ENCODE measurements at regions not wholly inside any gene's neighbourhood (a gene's known extent, or its start where the extent isn't known, plus 50 kb on each side); places are given as distances from the start of the nearest gene placed in this dataset.

DNA sequence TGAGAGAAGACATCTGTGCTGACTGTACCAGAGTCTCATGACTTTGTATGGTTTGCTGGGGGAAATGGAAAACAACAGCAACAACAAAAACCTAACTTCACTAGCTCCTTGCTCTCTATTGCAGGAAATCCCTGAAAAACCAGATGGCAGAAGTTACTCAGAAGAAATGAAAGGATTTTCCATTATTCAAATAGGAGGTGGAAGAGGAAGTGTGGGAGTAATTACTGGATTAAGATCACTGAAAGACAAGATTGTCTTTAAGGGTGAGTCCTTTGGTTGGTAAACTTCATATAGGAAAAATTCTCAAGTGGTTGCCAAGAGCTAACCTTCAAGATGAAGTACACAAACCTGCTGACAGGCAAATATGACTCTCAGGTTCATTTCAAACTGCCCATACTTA, 391.9 kb upstream of the ATP2B1 start:
- H3K4me1 ChIP-seq (ENCODE audit: control insufficient read depth, insufficient read depth, low read length, poor library complexity, severe bottlenecking) = no peaks in the 10 kb centered on the region
- no peaks in the 10 kb centered on the region for H3K36me3 ChIP-seq (ENCODE audit: control insufficient read depth, insufficient read depth, low read length)
- Mint-ChIP-seq H3K4me1 (peaks cover 6 to 23% (median 13%) of the 10 kb centered on the region in 4 donors), H3K36me3 (no peaks in the 10 kb centered on the region), H3K27ac (no peak overlapping the region), H3K27me3 (peaks cover 4% of the 10 kb centered on the region), H3K9me3 (peaks cover 0 to 2% (median 0%) of the 10 kb centered on the region in 7 donors), H3K4me3 (no peak overlapping the region)
- H3K27ac ChIP-seq (ENCODE audit: insufficient read depth, low read length, poor library complexity, severe bottlenecking) = no peak overlapping the region
- no peaks in the 10 kb centered on the region for H3K9me3 ChIP-seq (ENCODE audit: control insufficient read depth in 2 of 2, low read length in 2 of 2)
- no peak for DNase-seq
- no peak overlapping the region for H3K4me3 ChIP-seq (ENCODE audit: low read depth, low read length)
- H3K27me3 ChIP-seq (ENCODE audit: control insufficient read depth, insufficient read depth, low read length) = no peaks in the 10 kb centered on the region
- ATAC-seq (ENCODE audit: low read depth in 2 of 2) = no peak

GRCh38 chr12:90099288-90099687, 390.6 kb upstream of the ATP2B1 start:
- H3K4me3 ChIP-seq (ENCODE audit: low read depth, low read length) = no peak overlapping the region
- ATAC-seq (ENCODE audit: low read depth in 2 of 2) = no peak
- H3K36me3 Mint-ChIP-seq = no peaks in the 10 kb centered on the region
- H3K9me3 Mint-ChIP-seq = peaks cover 0 to 2% (median 0%) of the 10 kb centered on the region in 7 donors
- DNase-seq = no peak
- no peak overlapping the region for H3K4me3 Mint-ChIP-seq
- H3K27ac Mint-ChIP-seq = no peak overlapping the region
- peaks cover 4% of the 10 kb centered on the region for H3K27me3 Mint-ChIP-seq
- no peak overlapping the region for H3K27ac ChIP-seq (ENCODE audit: insufficient read depth, low read length, poor library complexity, severe bottlenecking)
- no peaks in the 10 kb centered on the region for H3K4me1 ChIP-seq (ENCODE audit: control insufficient read depth, insufficient read depth, low read length, poor library complexity, severe bottlenecking)
- no peaks in the 10 kb centered on the region for H3K9me3 ChIP-seq (ENCODE audit: control insufficient read depth in 2 of 2, low read length in 2 of 2)
- H3K36me3 ChIP-seq (ENCODE audit: control insufficient read depth, insufficient read depth, low read length) = no peaks in the 10 kb centered on the region
- H3K27me3 ChIP-seq (ENCODE audit: control insufficient read depth, insufficient read depth, low read length) = no peaks in the 10 kb centered on the region
- peaks cover 6 to 23% (median 13%) of the 10 kb centered on the region in 4 donors for H3K4me1 Mint-ChIP-seq

DNA sequence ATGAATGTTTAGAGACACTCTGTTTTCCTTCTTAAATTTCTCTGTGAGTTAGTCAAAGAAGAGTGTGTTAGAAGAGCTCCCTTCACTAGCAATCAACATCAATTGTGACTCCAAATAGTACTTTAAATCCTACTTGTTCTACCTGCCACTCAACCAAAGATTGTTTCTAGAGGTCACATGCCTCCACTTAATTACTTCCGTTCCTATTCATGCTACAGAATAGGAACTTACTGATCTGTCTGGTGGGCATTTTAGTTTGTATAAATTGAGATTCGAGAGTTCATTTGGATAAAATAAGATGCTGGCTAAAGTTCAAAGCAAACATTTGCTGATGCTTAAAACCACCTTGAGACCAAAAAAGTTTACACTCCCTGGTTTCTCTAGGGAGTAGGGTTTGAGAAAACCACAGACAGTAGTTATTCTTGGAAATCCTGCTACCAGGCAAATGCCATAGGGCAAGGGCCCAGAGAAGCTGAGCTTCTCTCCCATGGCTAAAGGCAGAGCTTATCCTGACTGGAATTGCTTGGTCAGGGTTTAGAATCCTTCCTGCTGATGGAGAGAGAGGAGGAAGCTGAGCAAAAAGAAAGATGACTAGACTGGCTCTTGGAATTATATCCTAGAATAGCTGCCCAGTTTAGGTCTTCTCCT, 389.6 kb upstream of the ATP2B1 start:
- peaks cover 5 to 22% (median 13%) of the 10 kb centered on the region in 4 donors for H3K4me1 Mint-ChIP-seq
- H3K4me3 Mint-ChIP-seq = no peak overlapping the region
- peaks cover 2% of the 10 kb centered on the region for H3K27me3 Mint-ChIP-seq

DNA sequence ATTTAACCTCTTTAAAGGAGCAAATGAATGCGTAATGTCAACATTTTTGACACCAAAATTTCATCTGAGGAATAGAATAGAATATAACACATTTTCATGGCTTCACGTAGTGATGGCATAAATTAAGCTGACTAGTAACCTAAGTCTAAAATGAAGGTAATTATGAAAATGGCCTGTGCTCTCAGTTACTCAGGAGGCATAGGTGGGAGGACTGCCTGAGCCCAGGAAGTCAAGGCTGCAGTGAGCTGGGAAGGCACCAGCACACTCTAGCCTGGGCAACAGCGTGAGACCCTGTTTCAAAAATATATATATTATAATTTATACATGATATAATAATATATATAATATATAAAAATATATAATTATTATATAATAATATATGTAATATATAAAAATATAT, 383.2 kb upstream of the ATP2B1 start:
- peak in 1 of 3 donors; percentile 7 for DNase-seq
- Mint-ChIP-seq H3K27ac (no peak overlapping the region), H3K9me3 (peaks cover 0 to 3% (median 0%) of the 10 kb centered on the region in 7 donors), H3K4me3 (no peak overlapping the region), H3K36me3 (no peaks in the 10 kb centered on the region), H3K4me1 (peaks cover 0 to 11% (median 2%) of the 10 kb centered on the region in 4 donors), H3K27me3 (no peaks in the 10 kb centered on the region)
- no peaks in the 10 kb centered on the region for H3K9me3 ChIP-seq (ENCODE audit: control insufficient read depth in 2 of 2, low read length in 2 of 2)
- ATAC-seq (ENCODE audit: low read depth in 2 of 2) = no peak
- no peak overlapping the region for H3K4me3 ChIP-seq (ENCODE audit: low read depth, low read length)
- H3K4me1 ChIP-seq (ENCODE audit: control insufficient read depth, insufficient read depth, low read length, poor library complexity, severe bottlenecking) = no peaks in the 10 kb centered on the region
- H3K27me3 ChIP-seq (ENCODE audit: control insufficient read depth, insufficient read depth, low read length) = no peaks in the 10 kb centered on the region
- H3K27ac ChIP-seq (ENCODE audit: insufficient read depth, low read length, poor library complexity, severe bottlenecking) = no peak overlapping the region
- no peaks in the 10 kb centered on the region for H3K36me3 ChIP-seq (ENCODE audit: control insufficient read depth, insufficient read depth, low read length)

More for the DNA sequence above, 389.6 kb upstream of the ATP2B1 start:
- DNase-seq = no peak
- Histone ChIP-seq H3K9me3 (ENCODE audit: control insufficient read depth in 2 of 2, low read length in 2 of 2) (no peaks in the 10 kb centered on the region), H3K27me3 (ENCODE audit: control insufficient read depth, insufficient read depth, low read length) (no peaks in the 10 kb centered on the region), H3K36me3 (ENCODE audit: control insufficient read depth, insufficient read depth, low read length) (no peaks in the 10 kb centered on the region), H3K4me1 (ENCODE audit: control insufficient read depth, insufficient read depth, low read length, poor library complexity, severe bottlenecking) (no peaks in the 10 kb centered on the region), H3K4me3 (ENCODE audit: low read depth, low read length) (no peak overlapping the region), H3K27ac (ENCODE audit: insufficient read depth, low read length, poor library complexity, severe bottlenecking) (no peak overlapping the region)
- Mint-ChIP-seq H3K36me3 (no peaks in the 10 kb centered on the region), H3K9me3 (peaks cover 0 to 2% (median 0%) of the 10 kb centered on the region in 7 donors), H3K27ac (peak overlapping the region in 1 of 3 donors; percentile 61)
- ATAC-seq (ENCODE audit: low read depth in 2 of 2) = no peak

GRCh38 chr12:90090929-90091651, 382.5 kb upstream of the ATP2B1 start:
- no peaks in the 10 kb centered on the region for H3K27me3 Mint-ChIP-seq
- H3K27me3 ChIP-seq (ENCODE audit: control insufficient read depth, insufficient read depth, low read length) = no peaks in the 10 kb centered on the region
- no peaks in the 10 kb centered on the region for H3K4me1 ChIP-seq (ENCODE audit: control insufficient read depth, insufficient read depth, low read length, poor library complexity, severe bottlenecking)
- no peak overlapping the region for H3K27ac Mint-ChIP-seq
- H3K9me3 ChIP-seq (ENCODE audit: control insufficient read depth in 2 of 2, low read length in 2 of 2) = no peaks in the 10 kb centered on the region
- H3K4me3 ChIP-seq (ENCODE audit: low read depth, low read length) = no peak overlapping the region
- ATAC-seq (ENCODE audit: low read depth in 2 of 2) = no peak
- H3K36me3 ChIP-seq (ENCODE audit: control insufficient read depth, insufficient read depth, low read length) = no peaks in the 10 kb centered on the region
- no peak for DNase-seq
- peaks cover 0 to 11% (median 2%) of the 10 kb centered on the region in 4 donors for H3K4me1 Mint-ChIP-seq
- no peak overlapping the region for H3K27ac ChIP-seq (ENCODE audit: insufficient read depth, low read length, poor library complexity, severe bottlenecking)
- no peaks in the 10 kb centered on the region for H3K36me3 Mint-ChIP-seq
- peaks cover 0 to 3% (median 0%) of the 10 kb centered on the region in 7 donors for H3K9me3 Mint-ChIP-seq
- no peak overlapping the region for H3K4me3 Mint-ChIP-seq

GRCh38 chr12:90086281-90086680, 377.6 kb upstream of the ATP2B1 start:
- Histone ChIP-seq H3K4me1 (ENCODE audit: control insufficient read depth, insufficient read depth, low read length, poor library complexity, severe bottlenecking) (no peaks in the 10 kb centered on the region), H3K27ac (ENCODE audit: insufficient read depth, low read length, poor library complexity, severe bottlenecking) (no peak overlapping the region), H3K4me3 (ENCODE audit: low read depth, low read length) (no peak overlapping the region), H3K9me3 (ENCODE audit: control insufficient read depth in 2 of 2, low read length in 2 of 2) (no peaks in the 10 kb centered on the region), H3K36me3 (ENCODE audit: control insufficient read depth, insufficient read depth, low read length) (no peaks in the 10 kb centered on the region), H3K27me3 (ENCODE audit: control insufficient read depth, insufficient read depth, low read length) (no peaks in the 10 kb centered on the region)
- H3K27me3 Mint-ChIP-seq = no peaks in the 10 kb centered on the region
- H3K4me3 Mint-ChIP-seq = no peak overlapping the region
- DNase-seq (no peak), ATAC-seq (ENCODE audit: low read depth in 2 of 2) (no peak)
- H3K36me3 Mint-ChIP-seq = no peaks in the 10 kb centered on the region
- no peak overlapping the region for H3K27ac Mint-ChIP-seq
- peaks cover 0 to 5% (median 2%) of the 10 kb centered on the region in 4 donors for H3K4me1 Mint-ChIP-seq
- peaks cover 0 to 3% (median 0%) of the 10 kb centered on the region in 7 donors for H3K9me3 Mint-ChIP-seq

DNA sequence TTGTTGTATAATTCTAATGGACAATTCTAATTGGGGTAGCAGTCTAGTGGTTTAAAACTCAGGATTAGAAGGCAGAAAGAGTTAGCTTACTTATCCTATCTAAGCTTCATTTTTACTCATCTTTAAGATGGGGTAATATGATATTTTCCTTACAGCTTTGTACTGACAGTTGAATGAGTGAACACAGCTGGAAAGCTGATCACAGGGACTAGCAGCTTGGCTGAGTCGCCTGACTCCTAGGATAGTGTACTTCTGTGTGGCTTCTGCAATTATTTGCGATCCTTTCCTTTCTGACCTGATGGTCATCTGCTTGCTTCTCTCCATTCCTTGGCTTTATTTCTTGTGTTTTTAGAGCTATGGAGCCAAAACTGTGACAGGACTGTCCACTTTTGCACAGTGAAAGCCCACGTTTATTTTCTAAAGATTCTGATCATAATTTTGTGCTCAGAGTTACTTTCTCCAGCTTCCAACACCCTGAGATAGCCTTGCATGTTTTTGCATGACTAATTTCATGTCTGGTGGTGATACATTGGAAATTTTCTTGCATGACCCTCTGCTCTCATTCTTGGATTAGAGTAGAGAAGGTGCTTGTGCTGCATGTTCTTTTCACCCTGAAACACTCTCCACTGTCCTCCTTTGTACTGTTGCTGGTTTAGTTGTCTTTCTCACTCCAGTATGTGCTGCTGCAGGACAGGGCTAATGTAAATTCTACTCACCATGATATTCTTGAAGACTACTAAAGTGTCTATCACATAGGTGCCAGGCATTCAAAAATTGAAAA, 377.0 kb upstream of the ATP2B1 start:
- Mint-ChIP-seq H3K36me3 (no peaks in the 10 kb centered on the region), H3K27me3 (no peaks in the 10 kb centered on the region), H3K9me3 (peaks cover 0 to 4% (median 0%) of the 10 kb centered on the region in 7 donors), H3K4me3 (no peak overlapping the region), H3K27ac (no peak overlapping the region), H3K4me1 (peaks cover 0 to 5% (median 2%) of the 10 kb centered on the region in 4 donors)
- H3K4me1 ChIP-seq (ENCODE audit: control insufficient read depth, insufficient read depth, low read length, poor library complexity, severe bottlenecking) = no peaks in the 10 kb centered on the region
- H3K4me3 ChIP-seq (ENCODE audit: low read depth, low read length) = no peak overlapping the region
- no peaks in the 10 kb centered on the region for H3K36me3 ChIP-seq (ENCODE audit: control insufficient read depth, insufficient read depth, low read length)
- no peaks in the 10 kb centered on the region for H3K27me3 ChIP-seq (ENCODE audit: control insufficient read depth, insufficient read depth, low read length)
- DNase-seq (no peak), ATAC-seq (ENCODE audit: low read depth in 2 of 2) (no peak)
- H3K27ac ChIP-seq (ENCODE audit: insufficient read depth, low read length, poor library complexity, severe bottlenecking) = no peak overlapping the region
- H3K9me3 ChIP-seq (ENCODE audit: control insufficient read depth in 2 of 2, low read length in 2 of 2) = no peaks in the 10 kb centered on the region

All from CD4-positive, CD25-positive, alpha-beta regulatory T cell (primary cell).